Cardiac muscle cell (in vitro differentiated cells and primary cell): ENCODE measurements at regions not wholly inside any gene's neighbourhood (a gene's known extent, or its start where the extent isn't known, plus 50 kb on each side); places are given as distances from the start of the nearest gene placed in this dataset.

ENCODE experiments used
- DNase-seq, 2 donors: peaks; one replicate each; pipeline versions ENCODE4 v3.0.0 to v3.0.0-alpha.2; 2010 to 2017; ENCODE audit warnings: low read depth in 1 of 2, low spot score in 1 of 2
- H3K27ac ChIP-seq: fragments of 200-600 bp; sonication (generic); 2 replicates; pipeline ENCODE4 v1.5.1; 2016
- H3K27me3 ChIP-seq: fragments of 200-600 bp; sonication (generic); 2 replicates; pipeline ENCODE4 v1.6.0; 2016; ENCODE audit warnings: control low read depth
- H3K36me3 ChIP-seq: fragments of 200-600 bp; sonication (generic); 2 replicates; pipeline ENCODE4 v1.5.1; 2016; ENCODE audit warnings: control low read depth
- H3K4me1 ChIP-seq: fragments of 200-600 bp; sonication (generic); 2 replicates; pipeline ENCODE4 v1.8.1; 2017; ENCODE audit warnings: low read depth, mild to moderate bottlenecking, mixed run types
- H3K4me3 ChIP-seq: fragments of 200-600 bp; sonication (generic); 2 replicates; pipeline ENCODE4 v1.5.1; 2016; ENCODE audit warnings: mild to moderate bottlenecking
- H3K9me3 ChIP-seq: fragments of 200-600 bp; sonication (generic); 2 replicates; pipeline ENCODE4 v1.5.1; 2017; ENCODE audit warnings: low read depth, mild to moderate bottlenecking, control low read depth
- CTCF ChIP-seq: IDR thresholded peaks from 2 replicates; pipeline ENCODE4 v1.5.1; 2012; ENCODE audit warnings: low read depth, mild to moderate bottlenecking, low read length

GRCh38 chr14:51507511-51507905 lies 144.2 kb upstream of the FRMD6 start:
- Histone ChIP-seq H3K27ac (peak overlapping the region; percentile 58), H3K4me3 (no peak overlapping the region), H3K4me1 (no peaks in the 10 kb centered on the region), H3K27me3 (no peaks in the 10 kb centered on the region), H3K36me3 (no peaks in the 10 kb centered on the region), H3K9me3 (no peaks in the 10 kb centered on the region)
- TF ChIP-seq CTCF: no peak
- DNase-seq: peak in 1 of 2 donors; percentile 66

GRCh38 chr14:51507906-51508511 lies 143.7 kb upstream of the FRMD6 start:
- H3K36me3 ChIP-seq: no peaks in the 10 kb centered on the region
- H3K9me3 ChIP-seq: no peaks in the 10 kb centered on the region
- no peaks in the 10 kb centered on the region for H3K4me1 ChIP-seq
- no peak for TF ChIP-seq CTCF
- H3K27ac ChIP-seq: peak overlapping the region; percentile 58
- DNase-seq: peak in 1 of 2 donors; percentile 78
- no peak overlapping the region for H3K4me3 ChIP-seq
- no peaks in the 10 kb centered on the region for H3K27me3 ChIP-seq

GRCh38 chr14:51511265-51511664 lies 140.4 kb upstream of the FRMD6 start:
- H3K27me3 ChIP-seq: no peaks in the 10 kb centered on the region
- H3K36me3 ChIP-seq: no peaks in the 10 kb centered on the region
- H3K4me1 ChIP-seq: no peaks in the 10 kb centered on the region
- H3K9me3 ChIP-seq: no peaks in the 10 kb centered on the region
- no peak for DNase-seq
- H3K27ac ChIP-seq: no peak overlapping the region
- no peak for TF ChIP-seq CTCF
- H3K4me3 ChIP-seq: no peak overlapping the region

- no peaks in the 10 kb centered on the region for H3K36me3 ChIP-seq
- H3K27ac ChIP-seq: no peak overlapping the region
- no peak overlapping the region for H3K4me3 ChIP-seq
- H3K9me3 ChIP-seq: no peaks in the 10 kb centered on the region
- DNase-seq: no peak
- H3K4me1 ChIP-seq: no peaks in the 10 kb centered on the region
- no peaks in the 10 kb centered on the region for H3K27me3 ChIP-seq
- no peak for TF ChIP-seq CTCF
Observed at GRCh38 chr14:51512316-51512715, 139.4 kb upstream of the FRMD6 start.

- Histone ChIP-seq H3K4me1 (no peaks in the 10 kb centered on the region), H3K27me3 (no peaks in the 10 kb centered on the region), H3K36me3 (no peaks in the 10 kb centered on the region), H3K9me3 (no peaks in the 10 kb centered on the region), H3K4me3 (no peak overlapping the region), H3K27ac (no peak overlapping the region)
- TF ChIP-seq CTCF: no peak
- DNase-seq: no peak
Observed at GRCh38 chr14:51513281-51513680, 138.4 kb upstream of the FRMD6 start.
